ACC112 (cell line): ENCODE measurements at regions not wholly inside any gene's neighbourhood (a gene's known extent, or its start where the extent isn't known, plus 50 kb on each side); places are given as distances from the start of the nearest gene placed in this dataset.

ENCODE experiments used
- H2AFZ ChIP-seq: fragments of 200-600 bp; sonication (generic); one replicate; pipeline ENCODE4 v1.6.0; 2017; ENCODE audit warnings: antibody characterized with exemption, low read length; ENCODE audit not compliant: unreplicated experiment
- H3K27ac ChIP-seq: fragments of 200-600 bp; sonication (generic); 2 replicates; pipeline ENCODE4 v1.5.1; 2014; ENCODE audit warnings: low read depth, mild to moderate bottlenecking, antibody characterized with exemption, low read length, moderate library complexity
- H3K27me3 ChIP-seq: fragments of 200-600 bp; sonication (generic); 2 replicates; pipeline ENCODE4 v1.6.1; 2014; ENCODE audit warnings: mild to moderate bottlenecking, antibody characterized with exemption, low read length, moderate library complexity, mixed read lengths; ENCODE audit not compliant: insufficient read depth
- H3K36me3 ChIP-seq: fragments of 200-600 bp; sonication (generic); 2 replicates; pipeline ENCODE4 v1.6.1; 2016; ENCODE audit warnings: mild to moderate bottlenecking, antibody characterized with exemption, low read length, moderate library complexity, mixed read lengths; ENCODE audit not compliant: insufficient read depth
- H3K4me1 ChIP-seq: fragments of 200-600 bp; sonication (generic); one replicate; pipeline ENCODE4 v1.6.1; 2016; ENCODE audit warnings: low read length, mixed read lengths; ENCODE audit not compliant: insufficient read depth, unreplicated experiment, control insufficient read depth
- H3K4me3 ChIP-seq: fragments of 200-600 bp; sonication (generic); 2 replicates; pipeline ENCODE4 v1.5.1; 2014; ENCODE audit warnings: mild to moderate bottlenecking, low read depth, low read length
- H3K79me2 ChIP-seq: fragments of 200-600 bp; sonication (generic); one replicate; pipeline ENCODE4 v1.6.0; 2016; ENCODE audit warnings: low read length; ENCODE audit not compliant: control insufficient read depth, unreplicated experiment, insufficient read depth

DNA sequence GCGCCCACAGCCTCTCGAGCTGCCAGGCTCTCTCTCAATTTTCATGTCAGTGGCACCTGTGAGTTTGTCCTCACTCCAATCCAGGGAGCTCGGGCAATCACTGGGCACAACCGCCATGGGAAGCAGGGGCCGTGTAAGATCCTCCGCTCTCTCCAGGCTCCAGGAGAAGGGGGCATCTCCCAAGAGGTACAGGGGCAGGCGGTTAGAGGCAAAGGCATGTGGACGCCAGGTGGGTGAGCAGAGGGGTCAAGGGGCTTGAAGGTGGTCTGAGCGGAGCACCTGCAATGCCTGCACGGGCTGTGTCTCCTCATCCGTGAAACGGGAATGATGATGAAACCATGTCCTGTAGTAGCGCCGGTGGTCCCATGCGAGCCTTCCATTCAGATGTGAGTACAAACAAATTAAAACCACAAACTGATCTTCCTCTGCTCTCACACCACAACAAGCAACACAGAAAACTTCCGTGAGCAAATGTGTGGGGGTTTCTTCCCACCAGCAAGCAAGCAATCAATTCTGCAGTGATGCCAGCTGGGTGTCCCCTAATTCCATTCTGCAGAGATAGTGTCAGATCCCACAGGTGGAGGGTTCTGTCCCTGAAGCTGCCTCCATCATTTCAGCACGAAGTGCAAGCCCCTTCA, 222.5 kb upstream of the PMEPA1 start:
- Histone ChIP-seq H2AFZ (no peak overlapping the region), H3K4me3 (no peak overlapping the region), H3K4me1 (no peaks in the 10 kb centered on the region), H3K27me3 (no peaks in the 10 kb centered on the region), H3K27ac (no peak overlapping the region), H3K36me3 (no peaks in the 10 kb centered on the region), H3K79me2 (no peaks in the 10 kb centered on the region)

DNA sequence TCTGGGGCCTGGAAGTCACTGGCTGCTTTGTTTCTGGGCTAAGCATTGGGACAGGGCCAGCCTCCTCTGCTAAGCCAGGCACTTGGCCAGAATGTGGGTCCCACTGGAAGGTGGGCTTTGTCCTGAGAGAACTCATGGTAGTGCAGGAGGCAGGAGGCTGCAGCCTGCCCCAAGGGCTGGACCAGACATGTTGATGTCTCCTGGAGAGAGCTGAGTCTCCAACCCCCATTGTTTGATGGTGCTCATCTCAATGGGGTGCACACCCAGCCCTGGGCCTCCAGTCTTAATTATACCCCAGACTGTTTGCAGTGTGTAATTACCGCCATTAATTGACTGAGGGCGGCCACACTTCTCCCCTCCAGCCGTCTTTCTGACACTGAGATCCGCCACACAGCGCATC, 220.5 kb upstream of the PMEPA1 start:
- Histone ChIP-seq H3K27ac (no peak overlapping the region), H3K4me3 (no peak overlapping the region), H3K27me3 (no peaks in the 10 kb centered on the region), H2AFZ (no peak overlapping the region), H3K4me1 (no peaks in the 10 kb centered on the region), H3K79me2 (no peaks in the 10 kb centered on the region), H3K36me3 (no peaks in the 10 kb centered on the region)

GRCh38 chr20:57928181-57928967, 218.6 kb upstream of the PMEPA1 start:
- no peak overlapping the region for H2AFZ ChIP-seq
- no peaks in the 10 kb centered on the region for H3K36me3 ChIP-seq
- H3K27me3 ChIP-seq, result no peaks in the 10 kb centered on the region
- no peaks in the 10 kb centered on the region for H3K79me2 ChIP-seq
- H3K4me3 ChIP-seq, result no peak overlapping the region
- no peaks in the 10 kb centered on the region for H3K4me1 ChIP-seq
- no peak overlapping the region for H3K27ac ChIP-seq

GRCh38 chr20:57927376-57927775, 217.6 kb upstream of the PMEPA1 start:
- H2AFZ ChIP-seq, result no peak overlapping the region

DNA sequence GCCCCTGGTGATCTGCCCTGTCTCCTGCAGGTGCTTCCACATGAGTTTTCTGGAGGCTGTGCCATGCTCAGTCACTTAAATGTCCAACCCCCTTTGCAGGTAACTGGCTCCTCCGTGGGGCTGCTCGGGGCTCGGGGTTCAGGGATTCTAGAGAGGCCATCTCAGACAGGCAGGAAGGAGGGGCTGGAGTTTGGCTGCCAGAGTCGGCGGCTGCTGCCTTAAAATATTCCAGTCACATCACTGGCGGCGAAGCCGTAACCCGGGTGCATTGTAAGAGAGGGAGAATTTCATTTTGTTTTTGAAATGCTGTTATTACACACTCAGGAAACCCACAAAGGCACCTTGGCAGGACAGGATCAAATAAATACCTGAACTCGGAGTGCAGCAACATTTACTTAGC, 212.9 kb upstream of the PMEPA1 start:
- H3K36me3 ChIP-seq, result no peaks in the 10 kb centered on the region
- no peak overlapping the region for H3K4me3 ChIP-seq
- H3K27ac ChIP-seq, result no peak overlapping the region
- no peak overlapping the region for H2AFZ ChIP-seq
- no peaks in the 10 kb centered on the region for H3K27me3 ChIP-seq
- no peaks in the 10 kb centered on the region for H3K4me1 ChIP-seq
- H3K79me2 ChIP-seq, result no peaks in the 10 kb centered on the region

More at GRCh38 chr20:57927376-57927775, 217.6 kb upstream of the PMEPA1 start:
- Histone ChIP-seq H3K4me3 (no peak overlapping the region), H3K79me2 (no peaks in the 10 kb centered on the region), H3K27me3 (no peaks in the 10 kb centered on the region), H3K4me1 (no peaks in the 10 kb centered on the region), H3K27ac (no peak overlapping the region), H3K36me3 (no peaks in the 10 kb centered on the region)

DNA sequence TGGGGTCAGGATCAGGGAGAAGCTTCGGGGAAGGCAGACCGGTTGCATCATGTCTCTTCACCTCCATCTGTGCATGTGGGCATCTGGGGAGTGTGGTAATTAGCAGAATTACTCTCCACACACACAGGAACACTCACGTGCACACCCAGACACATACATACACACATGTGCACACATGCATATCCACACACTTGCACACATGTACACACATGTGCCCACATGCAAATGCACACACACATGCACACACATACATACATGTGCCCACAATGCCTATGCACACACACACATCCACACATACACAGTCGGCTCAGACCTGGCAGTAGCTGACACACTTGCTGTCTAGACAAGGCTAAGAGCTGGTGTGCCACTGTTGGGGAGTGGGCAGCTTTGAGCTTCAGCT, 212.3 kb upstream of the PMEPA1 start:
- no peaks in the 10 kb centered on the region for H3K27me3 ChIP-seq
- no peaks in the 10 kb centered on the region for H3K36me3 ChIP-seq
- H3K79me2 ChIP-seq, result no peaks in the 10 kb centered on the region
- no peak overlapping the region for H3K4me3 ChIP-seq
- no peak overlapping the region for H3K27ac ChIP-seq
- no peak overlapping the region for H2AFZ ChIP-seq
- H3K4me1 ChIP-seq, result no peaks in the 10 kb centered on the region

DNA sequence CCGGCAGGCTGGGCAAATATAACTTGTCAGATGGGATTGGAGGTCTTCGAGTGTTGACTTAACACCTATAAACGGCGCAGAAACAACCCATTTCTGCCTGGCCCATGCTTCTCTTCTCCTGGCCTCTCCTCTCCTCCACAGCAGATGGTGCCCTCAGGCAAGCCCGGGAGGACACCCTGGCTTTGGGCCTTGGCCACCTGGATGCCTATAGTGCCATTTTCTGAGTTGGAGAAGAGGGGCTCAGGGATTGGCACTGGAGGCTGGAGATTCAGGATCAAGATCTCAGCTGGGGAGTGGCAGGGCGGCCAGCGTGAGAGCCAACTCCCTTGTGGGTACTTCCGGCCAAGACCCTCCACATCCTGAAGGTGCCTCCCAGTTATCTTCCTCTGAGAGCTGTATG, 211.9 kb upstream of the PMEPA1 start:
- Histone ChIP-seq H2AFZ (no peak overlapping the region), H3K27me3 (no peaks in the 10 kb centered on the region), H3K36me3 (no peaks in the 10 kb centered on the region), H3K4me1 (no peaks in the 10 kb centered on the region), H3K4me3 (no peak overlapping the region), H3K79me2 (no peaks in the 10 kb centered on the region), H3K27ac (no peak overlapping the region)

- Histone ChIP-seq H2AFZ (no peak overlapping the region), H3K79me2 (no peaks in the 10 kb centered on the region), H3K27me3 (no peaks in the 10 kb centered on the region), H3K27ac (no peak overlapping the region), H3K4me1 (no peaks in the 10 kb centered on the region), H3K4me3 (no peak overlapping the region), H3K36me3 (no peaks in the 10 kb centered on the region)
These were observed 211.2 kb upstream of the PMEPA1 start for GRCh38 chr20:57920971-57921370.

- Histone ChIP-seq H3K36me3 (no peaks in the 10 kb centered on the region), H3K27ac (no peak overlapping the region), H3K79me2 (no peaks in the 10 kb centered on the region), H3K4me1 (no peaks in the 10 kb centered on the region), H3K27me3 (0 out of 2 replicates have a peak, but pooled peaks cover 2% of the 10 kb centered on the region), H3K4me3 (no peak overlapping the region), H2AFZ (no peak overlapping the region)
These were observed 209.2 kb upstream of the PMEPA1 start for GRCh38 chr20:57919049-57919448.

- Histone ChIP-seq H2AFZ (no peak overlapping the region), H3K4me1 (no peaks in the 10 kb centered on the region), H3K4me3 (no peak overlapping the region), H3K27ac (no peak overlapping the region), H3K36me3 (no peaks in the 10 kb centered on the region), H3K79me2 (no peaks in the 10 kb centered on the region), H3K27me3 (0 out of 2 replicates have a peak, but pooled peaks cover 2% of the 10 kb centered on the region)
These were observed 208.7 kb upstream of the PMEPA1 start for GRCh38 chr20:57918551-57918950.

DNA sequence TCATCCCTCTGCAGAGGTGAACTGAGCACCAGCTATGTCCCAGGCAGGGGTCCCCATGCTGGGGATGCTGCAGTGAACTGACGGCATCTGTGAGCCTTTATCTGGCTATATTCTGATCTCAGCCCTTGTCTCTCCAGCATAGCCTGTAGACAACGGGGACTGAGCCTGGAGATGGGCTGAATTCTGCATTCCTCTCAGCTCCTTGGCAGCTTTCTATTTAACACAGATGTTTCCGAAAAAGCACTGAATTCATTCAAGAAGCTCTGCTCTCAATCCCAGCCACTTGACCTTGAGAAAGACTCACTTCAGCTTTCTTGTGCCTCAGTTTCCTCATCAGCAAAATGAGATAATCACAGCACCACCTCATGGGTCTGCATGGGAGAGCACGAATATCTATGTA, 204.4 kb upstream of the PMEPA1 start:
- Histone ChIP-seq H3K4me3 (no peak overlapping the region), H3K27ac (no peak overlapping the region), H3K36me3 (no peaks in the 10 kb centered on the region), H3K4me1 (no peaks in the 10 kb centered on the region), H3K27me3 (0 out of 2 replicates have a peak, but pooled peaks cover 2% of the 10 kb centered on the region), H3K79me2 (no peaks in the 10 kb centered on the region), H2AFZ (no peak overlapping the region)
